Breast epithelium (tissue), 3 donors: ENCODE measurements at regions not wholly inside any gene's neighbourhood (a gene's known extent, or its start where the extent isn't known, plus 50 kb on each side); places are given as distances from the start of the nearest gene placed in this dataset.

ENCODE experiments used
- POLR2A ChIP-seq: fragments of 450-650 bp; IDR thresholded peaks from one replicate; pipeline ENCODE4 v1.6.1; 2016; ENCODE audit warnings: antibody characterized with exemption, mild to moderate bottlenecking, moderate library complexity
- TF ChIP-seq, protein P1 (sequence below), 3 donors: fragments of 450-650 bp; IDR thresholded peaks; one replicate each; pipeline ENCODE4 v1.5.1; 2016 to 2017; ENCODE audit warnings: antibody characterized with exemption in 3 of 3, mild to moderate bottlenecking in 3 of 3, moderate library complexity in 3 of 3

DNA sequence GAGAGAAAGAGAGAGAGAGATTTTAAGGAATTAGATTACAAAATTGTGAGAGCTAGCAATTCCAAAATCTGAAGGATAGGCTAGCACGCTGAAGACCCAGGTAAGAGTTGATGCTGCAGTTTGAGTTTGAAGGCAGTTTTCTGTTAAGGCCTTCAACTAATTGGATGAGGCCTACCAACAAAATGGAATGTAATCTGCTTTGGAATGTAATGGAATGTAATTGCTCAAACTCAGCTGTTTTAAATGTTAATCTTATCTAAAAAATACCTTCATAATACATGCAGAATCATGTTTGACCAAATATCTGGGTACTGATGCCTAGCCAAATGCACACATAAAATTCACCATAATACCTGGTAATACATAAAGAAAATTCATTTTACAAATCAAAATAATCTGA lies 976.1 kb downstream of the LTN1 start:
- TF ChIP-seq, protein P1, sequence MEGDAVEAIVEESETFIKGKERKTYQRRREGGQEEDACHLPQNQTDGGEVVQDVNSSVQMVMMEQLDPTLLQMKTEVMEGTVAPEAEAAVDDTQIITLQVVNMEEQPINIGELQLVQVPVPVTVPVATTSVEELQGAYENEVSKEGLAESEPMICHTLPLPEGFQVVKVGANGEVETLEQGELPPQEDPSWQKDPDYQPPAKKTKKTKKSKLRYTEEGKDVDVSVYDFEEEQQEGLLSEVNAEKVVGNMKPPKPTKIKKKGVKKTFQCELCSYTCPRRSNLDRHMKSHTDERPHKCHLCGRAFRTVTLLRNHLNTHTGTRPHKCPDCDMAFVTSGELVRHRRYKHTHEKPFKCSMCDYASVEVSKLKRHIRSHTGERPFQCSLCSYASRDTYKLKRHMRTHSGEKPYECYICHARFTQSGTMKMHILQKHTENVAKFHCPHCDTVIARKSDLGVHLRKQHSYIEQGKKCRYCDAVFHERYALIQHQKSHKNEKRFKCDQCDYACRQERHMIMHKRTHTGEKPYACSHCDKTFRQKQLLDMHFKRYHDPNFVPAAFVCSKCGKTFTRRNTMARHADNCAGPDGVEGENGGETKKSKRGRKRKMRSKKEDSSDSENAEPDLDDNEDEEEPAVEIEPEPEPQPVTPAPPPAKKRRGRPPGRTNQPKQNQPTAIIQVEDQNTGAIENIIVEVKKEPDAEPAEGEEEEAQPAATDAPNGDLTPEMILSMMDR (IDR thresholded peaks at IDR 0.05) = no peak
- TF ChIP-seq POLR2A = no peak
